ENCODE measurements at regions not wholly inside any gene's neighbourhood (a gene's known extent, or its start where the extent isn't known, plus 50 kb on each side); places are given as distances from the start of the nearest gene placed in this dataset.

DNA sequence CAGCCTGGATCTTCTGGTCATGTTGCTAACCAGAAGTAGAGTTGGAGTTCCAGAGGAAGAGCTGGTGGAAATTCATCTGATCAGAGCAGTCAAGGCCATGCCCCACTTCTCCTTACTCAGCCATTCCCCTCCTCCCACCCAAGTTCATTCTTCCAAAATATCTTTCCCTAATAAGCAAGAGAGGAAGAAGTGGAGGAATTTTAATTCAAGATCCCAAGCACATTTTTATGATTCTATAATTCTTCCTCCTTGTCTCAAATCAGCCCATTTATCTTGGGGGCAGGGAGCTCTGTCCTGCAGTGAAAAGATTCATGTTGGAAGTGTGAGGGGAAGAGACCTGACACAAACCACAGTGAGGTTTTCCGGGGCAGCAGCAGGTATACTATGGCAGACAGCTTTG, 85.0 kb upstream of the GALNT15 start:
- H3K27ac ChIP-seq (ENCODE audit: low read length) = no peak overlapping the region
- no peaks in the 10 kb centered on the region for H3K36me3 ChIP-seq (ENCODE audit: control insufficient read depth, insufficient read depth, low read length)
- no peaks in the 10 kb centered on the region for H3K27me3 ChIP-seq (ENCODE audit: control insufficient read depth, insufficient read depth, low read length)
- no peak for DNase-seq
- 100% methylated on average over 1 of the region's 1 CpG for WGBS (ENCODE audit: insufficient coverage, low lambda C conversion rate)
- no peaks in the 10 kb centered on the region for H3K9me3 ChIP-seq (ENCODE audit: control insufficient read depth, low read depth, low read length)
- H3K4me3 ChIP-seq (ENCODE audit: low read length) = no peak overlapping the region
- H3K4me1 ChIP-seq (ENCODE audit: control insufficient read depth, insufficient read depth, low read length) = no peaks in the 10 kb centered on the region

DNA sequence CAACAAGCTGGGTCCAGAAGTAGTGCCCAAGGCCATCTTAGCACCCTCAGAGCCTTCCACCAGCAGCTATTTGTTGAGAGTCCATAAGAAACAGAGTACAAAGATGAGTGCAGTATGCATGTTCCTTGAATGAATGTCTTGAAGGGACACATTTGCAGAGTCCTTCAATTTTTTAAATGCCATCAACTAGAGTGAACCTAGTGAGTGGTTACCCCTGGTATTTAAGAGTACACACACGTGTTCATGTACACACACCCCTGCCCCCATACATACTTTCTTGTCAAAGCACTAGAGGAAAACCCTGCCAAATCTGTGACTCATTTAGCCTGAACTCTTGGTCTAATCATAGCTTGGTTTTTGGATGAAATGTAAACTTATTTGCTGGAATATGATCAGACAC, 84.5 kb upstream of the GALNT15 start:
- no peak for DNase-seq
- Histone ChIP-seq H3K36me3 (ENCODE audit: control insufficient read depth, insufficient read depth, low read length) (no peaks in the 10 kb centered on the region), H3K9me3 (ENCODE audit: control insufficient read depth, low read depth, low read length) (no peaks in the 10 kb centered on the region), H3K27ac (ENCODE audit: low read length) (no peak overlapping the region), H3K4me3 (ENCODE audit: low read length) (no peak overlapping the region), H3K27me3 (ENCODE audit: control insufficient read depth, insufficient read depth, low read length) (no peaks in the 10 kb centered on the region), H3K4me1 (ENCODE audit: control insufficient read depth, insufficient read depth, low read length) (no peaks in the 10 kb centered on the region)
- no CpG with 5 or more reads among the region's 1 CpG for WGBS (ENCODE audit: insufficient coverage, low lambda C conversion rate)

DNA sequence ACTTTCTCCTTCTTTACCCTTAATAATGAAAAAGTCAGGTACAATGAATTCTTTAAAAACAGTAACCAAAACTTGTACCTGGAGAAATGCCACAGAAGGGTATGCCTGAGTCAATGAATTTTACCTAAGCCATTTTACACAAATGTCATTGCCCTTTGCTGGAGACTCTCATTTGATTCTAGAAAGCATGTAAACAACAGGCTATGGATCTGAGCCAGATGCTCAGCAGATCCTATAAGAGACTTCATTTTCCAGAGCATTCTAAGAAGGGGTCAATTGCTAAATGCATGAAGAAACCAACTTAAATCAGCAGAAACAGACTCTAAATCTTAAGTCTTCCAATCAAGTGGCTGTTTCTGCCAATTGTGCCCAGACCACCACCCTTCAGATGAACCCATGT, 83.8 kb upstream of the GALNT15 start:
- H3K4me1 ChIP-seq (ENCODE audit: control insufficient read depth, insufficient read depth, low read length) = no peaks in the 10 kb centered on the region
- H3K9me3 ChIP-seq (ENCODE audit: control insufficient read depth, low read depth, low read length) = no peaks in the 10 kb centered on the region
- no peaks in the 10 kb centered on the region for H3K36me3 ChIP-seq (ENCODE audit: control insufficient read depth, insufficient read depth, low read length)
- no peak overlapping the region for H3K27ac ChIP-seq (ENCODE audit: low read length)
- H3K27me3 ChIP-seq (ENCODE audit: control insufficient read depth, insufficient read depth, low read length) = no peaks in the 10 kb centered on the region
- H3K4me3 ChIP-seq (ENCODE audit: low read length) = no peak overlapping the region
- no peak for DNase-seq

DNA sequence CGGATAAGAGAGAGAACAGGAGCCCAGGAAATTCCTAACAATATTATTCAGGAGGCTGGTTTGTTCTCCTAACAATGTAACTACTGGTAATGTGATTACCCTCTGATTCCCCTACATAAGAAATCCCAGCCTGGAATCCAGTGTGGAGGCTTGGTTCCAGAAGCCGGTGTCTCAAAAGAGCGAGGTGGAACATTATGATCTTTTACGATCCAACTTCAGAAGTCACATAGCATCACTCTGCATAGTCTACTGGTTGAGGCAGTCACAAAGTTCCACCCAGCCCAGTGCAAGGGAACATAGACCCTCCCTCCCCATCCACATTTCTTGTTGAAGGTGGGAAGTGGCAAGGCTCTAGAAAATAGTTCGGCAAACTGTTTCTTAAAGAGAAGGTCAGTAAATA, 81.6 kb upstream of the GALNT15 start:
- Histone ChIP-seq H3K9me3 (ENCODE audit: control insufficient read depth, low read depth, low read length) (no peaks in the 10 kb centered on the region), H3K4me3 (ENCODE audit: low read length) (no peak overlapping the region), H3K27ac (ENCODE audit: low read length) (no peak overlapping the region), H3K4me1 (ENCODE audit: control insufficient read depth, insufficient read depth, low read length) (no peaks in the 10 kb centered on the region), H3K36me3 (ENCODE audit: control insufficient read depth, insufficient read depth, low read length) (no peaks in the 10 kb centered on the region), H3K27me3 (ENCODE audit: control insufficient read depth, insufficient read depth, low read length) (no peaks in the 10 kb centered on the region)
- no peak for DNase-seq
- WGBS (ENCODE audit: insufficient coverage, low lambda C conversion rate) = 80% methylated on average over 1 of the region's 5 CpGs

DNA sequence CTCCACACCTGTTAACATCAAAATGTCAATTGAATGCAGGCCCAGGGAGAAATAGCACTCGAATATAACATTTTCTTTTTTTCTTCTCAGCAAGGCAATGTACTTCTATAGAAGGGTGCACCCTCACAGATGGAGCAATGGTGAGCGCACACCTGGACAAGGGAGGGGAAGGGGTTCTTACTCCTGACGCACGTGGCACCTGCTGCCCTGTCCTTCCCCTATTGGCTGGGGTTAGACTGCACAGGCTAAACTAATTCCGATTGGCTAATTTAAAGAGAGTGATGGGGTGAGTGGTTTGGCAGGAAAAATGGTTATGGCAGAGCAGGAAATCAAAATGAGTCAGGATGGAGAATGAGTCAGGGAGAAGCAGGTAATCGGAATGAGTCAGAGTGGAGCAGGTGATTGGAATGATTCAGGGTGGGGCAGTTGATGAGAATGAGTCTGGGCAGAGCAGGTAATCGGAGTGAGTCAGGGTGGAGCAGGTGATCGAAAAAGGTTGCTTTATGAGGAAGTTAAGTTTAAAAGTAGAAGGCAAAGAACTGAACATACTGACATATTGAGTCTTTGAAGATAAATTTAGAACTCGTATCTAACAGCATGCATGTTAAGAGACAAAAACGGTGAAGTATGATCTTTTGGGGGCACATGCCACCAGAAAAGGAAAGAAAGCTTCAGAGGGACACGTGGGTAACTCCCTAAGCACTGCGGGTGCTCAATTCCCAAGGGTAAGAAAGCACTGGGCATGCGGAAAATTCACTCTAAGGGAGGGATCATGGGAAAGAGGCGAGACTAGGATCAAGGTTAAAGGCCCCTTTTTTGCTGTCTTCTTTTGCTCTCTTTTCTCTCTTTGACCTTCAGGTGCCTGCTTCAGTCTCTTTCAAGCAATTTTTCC, 72.9 kb upstream of the GALNT15 start:
- no peaks in the 10 kb centered on the region for H3K27me3 ChIP-seq (ENCODE audit: control insufficient read depth, insufficient read depth, low read length)
- 58% methylated on average over 2 of the region's 14 CpGs for WGBS (ENCODE audit: insufficient coverage, low lambda C conversion rate)
- no peaks in the 10 kb centered on the region for H3K36me3 ChIP-seq (ENCODE audit: control insufficient read depth, insufficient read depth, low read length)
- H3K4me1 ChIP-seq (ENCODE audit: control insufficient read depth, insufficient read depth, low read length) = no peaks in the 10 kb centered on the region
- peak; percentile 61 to 73 for DNase-seq
- no peak overlapping the region for H3K4me3 ChIP-seq (ENCODE audit: low read length)
- peak overlapping the region; percentile 56 for H3K27ac ChIP-seq (ENCODE audit: low read length)
- H3K9me3 ChIP-seq (ENCODE audit: control insufficient read depth, low read depth, low read length) = no peaks in the 10 kb centered on the region

DNA sequence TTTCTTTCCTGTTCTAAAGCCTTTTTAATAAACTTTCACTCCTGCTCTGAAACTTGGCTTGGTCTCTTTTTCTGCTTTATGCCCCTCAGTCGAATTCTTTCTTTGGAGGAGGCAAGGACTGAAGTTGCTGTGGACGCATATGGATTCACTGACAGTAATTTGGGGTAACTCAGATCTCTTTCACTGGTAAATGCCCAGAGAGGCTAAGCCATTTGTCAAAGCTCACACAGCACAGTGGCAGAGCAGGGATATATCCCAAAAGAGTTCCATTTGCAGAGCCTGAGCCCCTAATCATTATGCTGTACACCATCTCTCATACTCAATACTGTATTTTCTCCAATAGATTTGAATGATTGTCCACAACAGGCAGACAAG, 72.3 kb upstream of the GALNT15 start:
- Histone ChIP-seq H3K27me3 (ENCODE audit: control insufficient read depth, insufficient read depth, low read length) (no peaks in the 10 kb centered on the region), H3K4me3 (ENCODE audit: low read length) (no peak overlapping the region), H3K27ac (ENCODE audit: low read length) (peak overlapping the region; percentile 56), H3K36me3 (ENCODE audit: control insufficient read depth, insufficient read depth, low read length) (no peaks in the 10 kb centered on the region), H3K9me3 (ENCODE audit: control insufficient read depth, low read depth, low read length) (no peaks in the 10 kb centered on the region), H3K4me1 (ENCODE audit: control insufficient read depth, insufficient read depth, low read length) (no peaks in the 10 kb centered on the region)
- WGBS (ENCODE audit: insufficient coverage, low lambda C conversion rate) = no CpG with 5 or more reads among the region's 2 CpGs
- DNase-seq = no peak

DNA sequence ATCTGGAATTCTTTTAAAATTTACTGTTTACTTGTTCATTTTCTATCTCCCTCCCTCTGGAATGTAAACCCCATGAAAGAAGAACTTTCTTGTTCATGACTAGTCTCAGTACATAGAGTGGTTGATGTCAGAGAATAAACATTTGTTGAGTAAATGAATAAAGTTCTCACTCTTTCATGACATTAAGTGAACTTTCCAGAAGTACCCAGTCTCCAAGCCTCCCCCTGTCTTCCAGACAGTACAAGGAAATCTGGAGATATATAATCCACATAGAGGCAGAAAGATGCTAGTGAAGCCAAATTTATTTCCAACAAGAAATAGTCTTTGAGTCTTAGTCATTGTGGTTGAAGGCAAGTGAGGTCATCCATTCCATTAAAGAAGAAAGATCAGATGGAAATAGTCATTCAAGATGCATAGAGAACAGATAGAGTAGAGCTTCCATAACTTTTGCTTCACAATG, 71.5 kb upstream of the GALNT15 start:
- no peak overlapping the region for H3K4me3 ChIP-seq (ENCODE audit: low read length)
- H3K9me3 ChIP-seq (ENCODE audit: control insufficient read depth, low read depth, low read length) = no peaks in the 10 kb centered on the region
- H3K27ac ChIP-seq (ENCODE audit: low read length) = no peak overlapping the region
- H3K4me1 ChIP-seq (ENCODE audit: control insufficient read depth, insufficient read depth, low read length) = no peaks in the 10 kb centered on the region
- DNase-seq = peak in 1 of 2 donors; percentile 16
- H3K36me3 ChIP-seq (ENCODE audit: control insufficient read depth, insufficient read depth, low read length) = no peaks in the 10 kb centered on the region
- H3K27me3 ChIP-seq (ENCODE audit: control insufficient read depth, insufficient read depth, low read length) = no peaks in the 10 kb centered on the region

DNA sequence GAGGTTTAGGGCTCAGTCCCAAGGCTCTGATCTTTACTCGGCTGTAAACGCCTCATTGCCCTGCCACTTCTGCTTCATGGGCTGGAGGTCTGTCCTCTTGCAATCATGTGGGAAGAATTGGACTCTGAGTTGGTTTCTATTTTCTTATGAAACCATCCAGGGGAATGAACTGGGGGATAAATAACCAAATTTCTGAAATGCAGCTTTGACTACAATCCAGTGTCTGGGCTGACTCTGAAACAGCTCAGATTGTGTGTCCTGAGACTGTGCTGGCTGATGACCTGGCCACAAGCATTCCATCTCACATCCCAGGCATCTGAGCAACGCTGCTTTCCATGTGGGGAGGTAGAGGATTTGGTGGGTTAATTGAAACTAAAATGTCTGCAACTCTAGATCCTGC, 71.0 kb upstream of the GALNT15 start:
- no peak for DNase-seq
- Histone ChIP-seq H3K4me3 (ENCODE audit: low read length) (no peak overlapping the region), H3K27ac (ENCODE audit: low read length) (no peak overlapping the region), H3K27me3 (ENCODE audit: control insufficient read depth, insufficient read depth, low read length) (no peaks in the 10 kb centered on the region), H3K9me3 (ENCODE audit: control insufficient read depth, low read depth, low read length) (no peaks in the 10 kb centered on the region), H3K4me1 (ENCODE audit: control insufficient read depth, insufficient read depth, low read length) (no peaks in the 10 kb centered on the region), H3K36me3 (ENCODE audit: control insufficient read depth, insufficient read depth, low read length) (no peaks in the 10 kb centered on the region)
- no CpG with 5 or more reads among the region's 3 CpGs for WGBS (ENCODE audit: insufficient coverage, low lambda C conversion rate)

DNA sequence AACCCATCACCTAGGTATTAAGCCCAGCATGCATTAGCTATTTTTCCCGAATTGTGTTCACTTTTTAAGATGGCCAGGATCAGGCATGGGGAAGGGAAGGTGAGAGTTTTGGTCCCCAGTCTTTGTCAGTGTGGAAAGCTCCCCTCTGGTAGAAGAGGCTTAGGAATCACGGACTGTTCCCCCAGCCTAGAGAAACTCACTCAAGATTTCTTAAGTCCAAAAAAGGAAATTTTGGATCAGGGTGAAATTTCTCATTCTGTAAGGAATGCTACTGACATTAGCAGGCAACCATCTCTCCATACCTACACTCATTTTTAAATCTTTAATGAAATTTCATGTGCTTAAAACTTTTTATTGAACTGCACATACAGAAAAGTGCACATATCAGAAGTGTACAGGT, 70.3 kb upstream of the GALNT15 start:
- Histone ChIP-seq H3K4me3 (ENCODE audit: low read length) (no peak overlapping the region), H3K27ac (ENCODE audit: low read length) (no peak overlapping the region)
- DNase-seq = no peak

DNA sequence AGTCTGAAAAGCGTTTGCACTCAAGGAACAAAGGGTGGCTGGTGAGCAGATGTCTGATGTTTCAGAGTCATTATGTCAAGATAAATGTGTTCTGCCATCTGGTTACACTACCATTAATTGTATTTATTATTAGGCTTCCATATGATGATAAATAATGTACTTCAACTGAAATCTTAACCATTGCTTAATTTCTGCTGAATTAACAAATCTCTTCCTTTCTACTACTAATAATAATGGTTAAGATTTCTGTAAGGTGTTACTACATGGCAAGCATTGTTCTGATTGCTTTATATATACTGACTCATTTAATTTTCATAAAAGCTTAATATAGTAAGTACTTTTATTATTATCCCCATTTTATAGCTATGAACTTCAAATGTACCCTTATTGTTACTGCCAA, 68.4 kb upstream of the GALNT15 start:
- Histone ChIP-seq H3K27ac (ENCODE audit: low read length) (no peak overlapping the region), H3K9me3 (ENCODE audit: control insufficient read depth, low read depth, low read length) (no peaks in the 10 kb centered on the region), H3K27me3 (ENCODE audit: control insufficient read depth, insufficient read depth, low read length) (no peaks in the 10 kb centered on the region), H3K4me3 (ENCODE audit: low read length) (no peak overlapping the region), H3K4me1 (ENCODE audit: control insufficient read depth, insufficient read depth, low read length) (no peaks in the 10 kb centered on the region), H3K36me3 (ENCODE audit: control insufficient read depth, insufficient read depth, low read length) (no peaks in the 10 kb centered on the region)
- DNase-seq = no peak
- WGBS (ENCODE audit: insufficient coverage, low lambda C conversion rate) = no CpG with 5 or more reads among the region's 1 CpG

More for the DNA sequence above, 70.3 kb upstream of the GALNT15 start:
- WGBS (ENCODE audit: insufficient coverage, low lambda C conversion rate) = no CpG with 5 or more reads among the region's 2 CpGs
- H3K9me3 ChIP-seq (ENCODE audit: control insufficient read depth, low read depth, low read length) = no peaks in the 10 kb centered on the region
- no peaks in the 10 kb centered on the region for H3K27me3 ChIP-seq (ENCODE audit: control insufficient read depth, insufficient read depth, low read length)
- no peaks in the 10 kb centered on the region for H3K4me1 ChIP-seq (ENCODE audit: control insufficient read depth, insufficient read depth, low read length)
- H3K36me3 ChIP-seq (ENCODE audit: control insufficient read depth, insufficient read depth, low read length) = no peaks in the 10 kb centered on the region

DNA sequence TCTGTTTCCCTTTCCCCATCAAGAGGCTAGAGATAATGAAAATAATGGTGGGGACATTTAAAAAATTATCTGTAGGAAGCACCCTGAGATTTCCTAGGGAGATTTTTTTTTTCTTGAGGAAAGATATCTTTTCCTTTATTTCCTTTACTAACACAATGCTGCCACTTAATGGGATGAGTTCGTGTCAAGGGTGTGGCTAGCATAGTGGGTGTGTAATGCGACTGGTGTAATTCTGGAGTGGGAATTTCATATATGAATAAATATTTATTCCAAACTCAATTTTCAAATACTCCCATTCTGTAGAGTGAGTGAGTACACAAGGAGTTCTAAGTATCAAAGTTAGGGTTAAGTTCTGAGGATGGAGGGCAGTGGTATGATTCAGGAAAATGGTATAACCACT, 66.1 kb upstream of the GALNT15 start:
- no peak overlapping the region for H3K27ac ChIP-seq (ENCODE audit: low read length)
- WGBS (ENCODE audit: insufficient coverage, low lambda C conversion rate) = no CpG with 5 or more reads among the region's 2 CpGs
- no peaks in the 10 kb centered on the region for H3K9me3 ChIP-seq (ENCODE audit: control insufficient read depth, low read depth, low read length)
- no peaks in the 10 kb centered on the region for H3K36me3 ChIP-seq (ENCODE audit: control insufficient read depth, insufficient read depth, low read length)
- H3K4me3 ChIP-seq (ENCODE audit: low read length) = no peak overlapping the region
- no peaks in the 10 kb centered on the region for H3K4me1 ChIP-seq (ENCODE audit: control insufficient read depth, insufficient read depth, low read length)
- no peak for DNase-seq
- H3K27me3 ChIP-seq (ENCODE audit: control insufficient read depth, insufficient read depth, low read length) = no peaks in the 10 kb centered on the region
